ENCODE measurements at regions not wholly inside any gene's neighbourhood (a gene's known extent, or its start where the extent isn't known, plus 50 kb on each side); places are given as distances from the start of the nearest gene placed in this dataset.

DNA sequence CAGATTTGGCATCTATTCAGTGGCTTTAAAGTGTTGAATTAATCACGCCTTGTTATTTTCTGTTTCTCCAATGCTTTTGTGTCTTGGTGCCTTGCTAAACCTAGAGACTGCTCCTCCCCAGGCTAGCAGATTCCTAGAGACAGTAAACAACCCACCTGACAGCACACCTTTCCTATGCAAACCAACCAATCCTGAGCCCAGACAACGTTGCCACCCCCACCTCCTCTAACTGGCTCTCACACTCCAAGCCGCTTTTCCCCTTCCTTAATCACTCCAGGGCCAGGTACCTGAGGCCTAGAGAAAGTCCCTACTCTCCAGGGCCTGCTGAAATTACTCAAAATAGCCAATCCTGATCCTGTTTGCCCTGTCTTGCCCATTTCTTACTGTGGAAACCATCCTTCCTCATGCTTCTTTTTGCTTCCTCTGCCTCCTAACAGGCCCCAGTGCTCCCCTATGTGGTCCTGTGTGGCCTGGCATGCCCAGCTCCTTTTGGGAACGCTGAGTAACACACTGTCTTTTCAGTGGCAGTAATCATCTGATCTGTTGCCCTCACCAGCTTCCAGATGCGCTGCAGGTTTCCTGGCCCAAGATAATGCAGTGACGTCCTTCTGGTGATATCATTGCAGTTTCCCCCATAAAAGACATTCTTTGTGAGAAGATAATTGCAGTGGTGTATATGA, 53.4 kb downstream of the GAS1 start:
- no peak for DNase-seq (ENCODE audit: low read depth in 2 of 2)
- TF ChIP-seq EZH2 (IDR thresholded peaks at IDR 0.05; ENCODE audit: low read length, missing control alignments): no peak
- TF ChIP-seq, protein P1, sequence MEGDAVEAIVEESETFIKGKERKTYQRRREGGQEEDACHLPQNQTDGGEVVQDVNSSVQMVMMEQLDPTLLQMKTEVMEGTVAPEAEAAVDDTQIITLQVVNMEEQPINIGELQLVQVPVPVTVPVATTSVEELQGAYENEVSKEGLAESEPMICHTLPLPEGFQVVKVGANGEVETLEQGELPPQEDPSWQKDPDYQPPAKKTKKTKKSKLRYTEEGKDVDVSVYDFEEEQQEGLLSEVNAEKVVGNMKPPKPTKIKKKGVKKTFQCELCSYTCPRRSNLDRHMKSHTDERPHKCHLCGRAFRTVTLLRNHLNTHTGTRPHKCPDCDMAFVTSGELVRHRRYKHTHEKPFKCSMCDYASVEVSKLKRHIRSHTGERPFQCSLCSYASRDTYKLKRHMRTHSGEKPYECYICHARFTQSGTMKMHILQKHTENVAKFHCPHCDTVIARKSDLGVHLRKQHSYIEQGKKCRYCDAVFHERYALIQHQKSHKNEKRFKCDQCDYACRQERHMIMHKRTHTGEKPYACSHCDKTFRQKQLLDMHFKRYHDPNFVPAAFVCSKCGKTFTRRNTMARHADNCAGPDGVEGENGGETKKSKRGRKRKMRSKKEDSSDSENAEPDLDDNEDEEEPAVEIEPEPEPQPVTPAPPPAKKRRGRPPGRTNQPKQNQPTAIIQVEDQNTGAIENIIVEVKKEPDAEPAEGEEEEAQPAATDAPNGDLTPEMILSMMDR (conservative IDR thresholded peaks at IDR 0.05 in 1 of 2, IDR thresholded peaks at IDR 0.05 in 1 of 2; ENCODE audit: low read depth in 1 of 2, low read length in 2 of 2): no peak
- Histone ChIP-seq H3K27ac (ENCODE audit: insufficient read depth, low read length) (no peak overlapping the region), H2AFZ (ENCODE audit: low read length) (no peak overlapping the region), H3K9me3 (ENCODE audit: control insufficient read depth, insufficient read depth, low read depth, low read length) (no peaks in the 10 kb centered on the region), H4K20me1 (ENCODE audit: control insufficient read depth, extremely low read depth, insufficient read depth, low read length) (no peaks in the 10 kb centered on the region), H3K79me2 (ENCODE audit: control insufficient read depth, insufficient read depth, low read length) (no peaks in the 10 kb centered on the region), H3K4me2 (ENCODE audit: extremely low read depth, insufficient read depth, low read length) (no peak overlapping the region), H3K4me3 (replicated peaks in 1 of 4; ENCODE audit: control extremely low read depth in 1 of 4, insufficient read depth in 1 of 4, low read depth in 3 of 4, low read length in 4 of 4) (no peak overlapping the region), H3K36me3 (ENCODE audit: control insufficient read depth, insufficient read depth, low read length) (no peaks in the 10 kb centered on the region), H3K27me3 (ENCODE audit: control insufficient read depth, insufficient read depth, low read length) (no peaks in the 10 kb centered on the region), H3K9ac (ENCODE audit: insufficient read depth, low read length) (no peak overlapping the region), H3K4me1 (ENCODE audit: control insufficient read depth, extremely low read depth, insufficient read depth, low read length) (no peaks in the 10 kb centered on the region)

DNA sequence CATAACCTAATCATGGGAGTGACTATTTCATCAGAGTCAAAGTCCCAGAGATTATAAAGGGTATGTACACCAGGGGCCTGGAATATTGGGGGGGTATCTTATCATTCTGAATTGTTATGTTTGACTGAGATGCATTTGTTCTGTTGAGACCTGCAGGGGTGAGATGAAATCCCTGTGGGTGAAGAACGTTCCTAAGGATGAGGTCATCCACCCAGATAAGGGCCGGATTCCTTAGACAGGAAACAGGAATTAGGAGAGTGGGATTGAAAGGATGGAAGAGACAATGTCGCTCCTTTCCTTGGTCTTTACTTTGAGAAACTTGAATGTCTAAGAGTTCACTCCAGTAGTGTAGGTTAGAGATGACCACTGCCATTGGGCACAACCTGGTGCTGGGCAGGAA, 54.7 kb downstream of the GAS1 start:
- H2AFZ ChIP-seq (ENCODE audit: low read length): no peak overlapping the region
- peak in 1 of 2 donors; percentile 39 for DNase-seq (ENCODE audit: low read depth in 2 of 2)

DNA sequence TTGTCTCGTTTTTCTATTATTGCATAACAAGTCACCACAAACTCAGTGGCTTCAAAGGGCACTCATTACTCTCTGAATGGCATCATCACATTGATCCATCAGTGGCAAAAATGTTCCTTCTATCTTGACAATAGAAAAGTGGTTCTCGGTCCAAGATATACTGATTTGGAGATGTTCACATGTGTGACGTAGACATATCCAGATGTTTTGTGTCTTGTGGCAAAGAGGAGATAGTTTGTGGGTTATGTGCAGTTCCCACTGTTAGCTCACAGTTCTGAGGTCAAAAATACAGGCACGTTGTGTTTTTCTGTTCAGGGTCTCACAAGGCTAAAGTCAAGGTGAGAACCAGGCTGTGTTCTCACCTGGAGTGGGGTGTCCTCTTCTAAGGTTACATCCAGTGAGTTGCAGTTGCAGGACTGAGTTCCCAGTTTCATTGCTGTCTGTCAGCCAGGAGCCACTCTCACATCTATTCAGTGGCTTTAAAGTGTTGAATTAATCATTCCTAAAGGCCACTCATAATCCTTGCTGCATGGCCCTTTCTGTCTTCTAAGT, 55.3 kb downstream of the GAS1 start:
- Histone ChIP-seq H3K36me3 (ENCODE audit: control insufficient read depth, insufficient read depth, low read length) (no peaks in the 10 kb centered on the region), H3K4me1 (ENCODE audit: control insufficient read depth, extremely low read depth, insufficient read depth, low read length) (no peaks in the 10 kb centered on the region), H3K4me3 (replicated peaks in 1 of 4; ENCODE audit: control extremely low read depth in 1 of 4, insufficient read depth in 1 of 4, low read depth in 3 of 4, low read length in 4 of 4) (no peak overlapping the region), H4K20me1 (ENCODE audit: control insufficient read depth, extremely low read depth, insufficient read depth, low read length) (no peaks in the 10 kb centered on the region), H3K79me2 (ENCODE audit: control insufficient read depth, insufficient read depth, low read length) (no peaks in the 10 kb centered on the region), H3K27me3 (ENCODE audit: control insufficient read depth, insufficient read depth, low read length) (no peaks in the 10 kb centered on the region), H3K4me2 (ENCODE audit: extremely low read depth, insufficient read depth, low read length) (no peak overlapping the region), H3K9ac (ENCODE audit: insufficient read depth, low read length) (no peak overlapping the region), H3K9me3 (ENCODE audit: control insufficient read depth, insufficient read depth, low read depth, low read length) (no peaks in the 10 kb centered on the region), H2AFZ (ENCODE audit: low read length) (no peak overlapping the region), H3K27ac (ENCODE audit: insufficient read depth, low read length) (no peak overlapping the region)
- no peak for TF ChIP-seq EZH2 (IDR thresholded peaks at IDR 0.05; ENCODE audit: low read length, missing control alignments)
- TF ChIP-seq, protein P1 (conservative IDR thresholded peaks at IDR 0.05 in 1 of 2, IDR thresholded peaks at IDR 0.05 in 1 of 2; ENCODE audit: low read depth in 1 of 2, low read length in 2 of 2): no peak
- DNase-seq (ENCODE audit: low read depth in 2 of 2): peak in 1 of 2 donors; percentile 60

More for the DNA sequence above, 54.7 kb downstream of the GAS1 start:
- H3K4me3 ChIP-seq (replicated peaks in 1 of 4; ENCODE audit: control extremely low read depth in 1 of 4, insufficient read depth in 1 of 4, low read depth in 3 of 4, low read length in 4 of 4): no peak overlapping the region
- no peaks in the 10 kb centered on the region for H3K36me3 ChIP-seq (ENCODE audit: control insufficient read depth, insufficient read depth, low read length)
- no peaks in the 10 kb centered on the region for H4K20me1 ChIP-seq (ENCODE audit: control insufficient read depth, extremely low read depth, insufficient read depth, low read length)
- TF ChIP-seq, protein P1 (conservative IDR thresholded peaks at IDR 0.05 in 1 of 2, IDR thresholded peaks at IDR 0.05 in 1 of 2; ENCODE audit: low read depth in 1 of 2, low read length in 2 of 2): no peak
- no peak for TF ChIP-seq EZH2 (IDR thresholded peaks at IDR 0.05; ENCODE audit: low read length, missing control alignments)
- no peaks in the 10 kb centered on the region for H3K9me3 ChIP-seq (ENCODE audit: control insufficient read depth, insufficient read depth, low read depth, low read length)
- no peaks in the 10 kb centered on the region for H3K4me1 ChIP-seq (ENCODE audit: control insufficient read depth, extremely low read depth, insufficient read depth, low read length)
- no peaks in the 10 kb centered on the region for H3K27me3 ChIP-seq (ENCODE audit: control insufficient read depth, insufficient read depth, low read length)
- no peak overlapping the region for H3K9ac ChIP-seq (ENCODE audit: insufficient read depth, low read length)
- no peak overlapping the region for H3K27ac ChIP-seq (ENCODE audit: insufficient read depth, low read length)
- no peaks in the 10 kb centered on the region for H3K79me2 ChIP-seq (ENCODE audit: control insufficient read depth, insufficient read depth, low read length)
- H3K4me2 ChIP-seq (ENCODE audit: extremely low read depth, insufficient read depth, low read length): no peak overlapping the region

Data from fibroblast of lung (primary cell).